ENCODE measurements at regions not wholly inside any gene's neighbourhood (a gene's known extent, or its start where the extent isn't known, plus 50 kb on each side); places are given as distances from the start of the nearest gene placed in this dataset.
"Not testable (repeated sequence)": the region's sequence is repeated elsewhere in the genome, so short reads cannot be mapped to it uniquely, and the experiment has no call there.

DNA sequence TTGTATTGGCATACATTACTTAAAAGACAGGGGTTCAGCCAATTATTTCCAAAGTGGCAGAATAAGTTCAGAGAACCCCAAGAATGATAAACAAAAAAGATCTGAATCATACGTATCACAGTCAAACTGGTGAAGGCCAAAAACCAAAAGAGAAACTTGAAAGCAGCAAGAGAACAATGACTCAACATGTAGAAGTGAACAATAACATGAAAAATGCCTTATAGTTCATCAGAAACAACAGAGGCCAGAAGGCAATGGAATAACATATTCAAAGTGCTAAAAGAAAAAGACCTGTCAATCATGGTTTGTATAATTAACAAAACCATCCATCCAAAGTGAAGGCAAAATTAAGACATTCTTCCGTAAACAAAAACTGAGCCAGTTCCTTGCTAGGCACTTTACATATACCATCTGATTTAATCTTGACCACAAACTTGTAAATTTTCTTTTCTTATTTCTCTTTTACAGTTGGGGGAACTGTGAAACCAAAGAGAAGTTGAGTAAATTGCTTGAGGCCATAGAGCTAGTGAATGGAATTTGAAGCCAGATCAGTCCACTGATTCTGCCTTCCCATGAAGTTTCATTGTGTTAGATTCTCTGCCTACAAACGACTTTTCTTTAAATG is 232.1 kb upstream of the SEL1L start:
- DNase-seq, result no peak

DNA sequence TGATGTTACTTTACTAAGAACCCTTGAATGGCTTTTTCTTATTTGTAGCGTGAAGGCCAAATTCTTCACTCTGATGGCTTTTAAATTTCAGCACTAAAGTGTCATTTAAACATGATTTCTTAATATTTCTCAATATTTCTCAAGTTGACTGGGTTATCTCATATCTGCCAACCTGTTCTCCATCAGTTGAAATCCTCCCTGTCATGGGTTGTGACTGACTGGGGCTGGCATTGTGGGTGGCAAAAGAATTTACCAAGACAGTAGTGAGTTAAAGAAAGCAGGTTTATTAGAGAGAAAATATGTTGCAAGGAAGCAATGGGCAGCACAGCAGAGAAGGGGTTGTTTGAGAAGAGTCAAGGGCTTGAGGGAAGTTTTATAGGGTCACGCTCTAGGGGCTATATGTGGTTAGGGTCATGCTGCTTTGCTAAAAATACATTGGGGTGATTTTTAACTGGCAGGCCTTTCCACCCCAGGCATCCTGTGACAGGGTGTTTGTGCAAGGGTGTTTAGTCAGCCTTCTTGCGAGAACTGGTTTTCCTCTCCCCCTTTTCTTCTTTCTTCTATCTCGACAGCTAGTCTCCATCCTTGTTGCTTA is 232.8 kb upstream of the SEL1L start:
- no peak for DNase-seq

DNA sequence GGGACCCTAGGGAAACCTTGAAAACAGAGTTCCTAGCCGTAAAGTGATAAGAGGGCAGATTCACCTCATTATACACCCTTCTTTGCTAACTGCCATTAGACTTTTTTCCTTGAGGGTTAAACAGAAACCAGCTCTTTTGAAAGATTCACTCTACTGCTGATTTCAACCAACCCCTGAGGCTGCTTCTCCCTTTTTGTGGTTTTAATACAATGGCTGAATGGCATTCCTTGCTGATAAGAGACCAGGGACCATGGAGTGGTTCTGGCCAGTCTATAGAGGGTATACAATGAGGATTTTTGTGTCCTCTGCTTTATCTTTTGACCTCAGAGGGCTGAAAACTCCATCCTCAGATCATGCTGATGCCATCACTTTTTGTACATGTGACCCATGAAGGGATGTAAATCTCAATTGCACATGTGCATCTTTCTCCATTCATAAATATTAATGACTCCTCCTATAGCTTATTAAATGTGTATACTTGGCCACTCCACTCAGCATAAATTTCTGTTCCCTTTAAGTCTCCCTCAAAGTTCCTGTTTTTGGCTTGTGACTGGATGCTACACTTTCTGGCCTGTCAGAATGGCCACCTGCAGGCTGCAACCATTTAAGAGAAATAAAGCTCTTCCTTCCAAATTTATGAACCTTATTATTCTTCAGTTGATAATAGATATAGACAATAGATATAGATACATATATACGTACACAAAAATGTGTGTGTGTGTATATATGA is 233.8 kb upstream of the SEL1L start:
- DNase-seq, result no peak

- DNase-seq, result no peak
Measured at GRCh38 chr14:81771651-81772275, 238.1 kb upstream of the SEL1L start.

DNA sequence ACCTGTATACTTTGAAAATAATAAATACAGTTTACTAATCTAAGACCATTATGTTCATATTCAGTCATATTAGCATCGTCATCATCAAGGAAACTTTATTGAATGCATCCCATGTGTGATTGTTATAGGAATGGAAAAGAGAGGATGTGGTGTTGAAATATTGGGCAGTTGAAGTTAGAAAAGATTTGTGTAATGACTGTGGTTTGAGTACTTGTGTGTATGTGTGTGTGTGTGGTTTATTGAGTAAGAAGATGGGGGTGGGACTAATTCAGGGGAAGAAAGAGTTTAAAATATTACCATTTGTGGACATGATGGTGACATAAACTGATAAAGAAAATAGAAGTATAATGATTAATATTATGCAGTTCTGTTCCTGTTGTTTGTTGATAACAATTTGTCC is 238.7 kb upstream of the SEL1L start:
- DNase-seq, result no peak

DNA sequence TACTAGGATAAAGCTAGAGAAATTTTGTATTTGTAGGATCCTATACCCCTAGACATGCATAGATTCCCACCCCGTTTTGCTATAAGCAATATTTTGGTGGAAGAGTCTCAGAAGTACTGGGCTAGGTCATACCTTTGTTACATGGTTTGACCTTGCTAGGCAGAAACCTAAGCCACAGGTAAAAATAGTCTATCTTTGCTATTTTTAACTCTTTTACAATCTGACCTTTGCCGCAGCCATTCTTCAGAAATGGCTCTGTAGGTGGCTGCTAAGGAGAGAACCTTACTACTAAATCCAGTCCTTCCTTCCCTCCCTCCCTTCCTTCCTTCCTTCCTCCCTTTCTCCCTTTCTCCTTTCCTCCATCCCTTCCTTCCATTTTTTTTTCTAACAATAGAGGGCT is 242.9 kb upstream of the SEL1L start:
- no peak for DNase-seq

DNA sequence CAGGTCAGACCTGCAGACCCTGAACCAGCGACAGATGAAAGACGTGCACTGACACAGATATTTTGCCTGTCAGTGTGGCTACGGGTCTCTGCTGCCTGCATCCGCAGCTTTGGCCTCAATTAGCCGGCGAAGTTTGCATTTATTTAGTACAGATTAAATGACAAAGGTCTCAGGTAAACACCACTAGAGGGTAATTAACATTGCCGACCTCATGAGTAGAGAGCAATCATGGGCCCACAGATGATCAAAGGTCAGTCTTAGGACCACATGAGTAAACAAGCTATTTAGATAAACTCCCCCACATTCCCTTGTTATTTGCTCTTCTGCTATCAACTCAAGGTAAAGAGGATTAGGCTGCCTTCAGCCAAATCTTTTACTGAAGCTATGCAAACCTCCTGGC is 248.1 kb upstream of the SEL1L start:
- DNase-seq, result not testable (repeated sequence)

- no peak for DNase-seq
Measured at GRCh38 chr14:81784084-81784483, 250.4 kb upstream of the SEL1L start.

DNA sequence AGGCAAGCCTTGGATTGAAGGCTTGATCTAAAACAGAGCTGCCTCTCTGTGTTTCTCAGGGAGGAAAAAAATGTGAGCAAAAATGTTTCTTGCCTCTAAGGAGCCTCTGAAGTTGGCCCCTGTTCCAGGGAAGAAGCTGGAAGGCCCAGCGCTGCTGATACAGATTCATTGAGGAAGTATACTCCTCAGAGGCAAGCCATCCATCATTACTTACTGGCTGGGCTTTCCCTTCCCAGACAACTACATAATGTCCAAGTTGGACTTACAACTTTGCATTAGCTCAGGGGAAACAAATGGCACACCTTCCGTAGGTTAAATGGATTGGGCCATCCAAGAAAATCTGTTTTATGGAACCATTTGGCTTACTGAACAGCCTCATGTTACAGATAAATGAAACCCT is 263.7 kb upstream of the SEL1L start:
- DNase-seq, result no peak

DNA sequence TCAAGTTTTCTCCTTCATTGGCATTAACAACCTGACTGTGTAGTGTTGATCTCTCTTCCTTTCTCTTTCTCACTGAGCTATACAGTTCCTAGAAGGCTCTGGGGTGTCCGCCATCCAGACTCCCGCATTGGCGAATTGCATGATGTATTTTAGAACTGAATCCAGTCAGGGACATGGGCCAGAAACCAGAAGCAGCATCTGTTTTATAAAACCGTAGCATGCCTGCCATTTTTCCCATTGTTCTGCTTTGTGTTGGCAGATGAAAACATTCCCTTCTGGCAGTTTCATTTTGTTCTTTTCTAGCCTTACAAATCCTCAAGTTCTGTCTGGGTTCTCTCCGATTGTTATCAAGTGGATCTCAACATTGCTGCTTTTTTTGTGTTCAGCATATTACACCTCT is 268.3 kb upstream of the SEL1L start:
- no peak for DNase-seq

- no peak for DNase-seq
Measured at GRCh38 chr14:81802341-81802740, 268.7 kb upstream of the SEL1L start.

DNA sequence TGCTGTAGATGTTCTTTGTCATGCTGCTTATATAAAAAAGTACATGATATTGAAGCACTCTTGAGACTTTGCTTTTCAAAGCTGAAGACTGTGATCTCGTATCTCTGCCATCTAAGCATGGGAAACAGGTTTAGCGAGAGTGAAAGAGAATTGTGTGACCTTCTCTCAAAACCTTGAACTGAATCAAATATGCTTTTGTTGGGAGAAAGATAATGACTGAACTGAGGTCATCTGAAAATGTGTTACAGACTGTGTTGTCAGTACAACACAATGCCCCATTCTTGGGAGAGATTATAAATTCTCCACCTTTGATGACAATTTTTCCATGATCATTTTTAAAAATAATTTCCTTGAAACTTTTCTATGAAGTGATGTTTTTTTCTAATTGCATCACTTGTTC is 272.1 kb upstream of the SEL1L start:
- DNase-seq, result no peak

DNA sequence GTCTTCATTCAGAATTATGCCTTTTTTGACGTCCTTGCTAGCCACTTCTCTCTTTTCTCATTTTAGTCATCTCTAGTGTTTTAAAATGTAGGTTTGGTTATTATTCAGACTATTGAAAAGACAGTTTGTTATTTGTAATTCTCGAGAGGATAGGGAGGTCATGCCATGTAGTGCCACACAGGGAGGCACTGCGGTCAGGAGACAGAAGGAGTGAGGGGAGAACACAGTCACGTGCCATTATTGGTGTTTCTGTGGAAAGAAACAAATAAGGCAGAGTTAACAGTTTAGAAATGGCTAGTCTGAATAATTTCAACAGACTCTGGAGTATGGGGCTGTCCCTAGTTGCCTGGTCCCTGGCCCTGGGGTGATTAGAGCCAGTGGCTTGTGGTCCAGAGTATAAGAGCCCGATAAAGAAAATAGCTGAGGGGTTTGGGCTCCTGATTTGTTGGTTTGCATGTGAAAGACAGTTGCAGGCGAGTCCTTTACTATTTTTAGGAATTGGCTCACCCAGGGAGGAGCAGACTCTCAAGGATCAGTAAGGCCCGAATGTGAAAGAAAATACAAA is 278.1 kb upstream of the SEL1L start:
- DNase-seq, result no peak

- no peak for DNase-seq
Measured at GRCh38 chr14:81818271-81818670, 284.6 kb upstream of the SEL1L start.

DNA sequence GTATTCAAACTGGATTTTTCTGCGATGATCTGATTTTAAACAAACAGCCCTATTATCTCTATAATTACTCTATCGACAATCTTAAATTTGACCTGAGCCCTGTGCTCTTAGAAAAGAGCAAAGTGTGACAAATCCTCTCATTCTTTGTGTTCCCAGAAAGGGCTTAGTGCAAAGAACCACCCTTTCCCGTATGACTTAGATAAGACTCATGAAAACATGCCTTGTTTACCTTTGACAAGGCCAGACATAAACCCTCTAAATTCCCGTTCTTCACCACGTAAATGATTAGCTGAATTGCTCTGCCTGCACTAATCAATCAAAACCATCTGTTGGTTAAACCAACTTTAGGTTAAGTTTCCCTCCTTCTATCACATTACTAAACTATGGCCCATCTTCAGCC is 285.7 kb upstream of the SEL1L start:
- no peak for DNase-seq

- DNase-seq, result no peak
Measured at GRCh38 chr14:81819910-81820309, 286.3 kb upstream of the SEL1L start.

GRCh38 chr14:81826081-81826480 is 292.4 kb upstream of the SEL1L start:
- DNase-seq, result peak; percentile 32 to 57

GRCh38 chr14:81829447-81829846 is 295.8 kb upstream of the SEL1L start:
- DNase-seq, result no peak

DNA sequence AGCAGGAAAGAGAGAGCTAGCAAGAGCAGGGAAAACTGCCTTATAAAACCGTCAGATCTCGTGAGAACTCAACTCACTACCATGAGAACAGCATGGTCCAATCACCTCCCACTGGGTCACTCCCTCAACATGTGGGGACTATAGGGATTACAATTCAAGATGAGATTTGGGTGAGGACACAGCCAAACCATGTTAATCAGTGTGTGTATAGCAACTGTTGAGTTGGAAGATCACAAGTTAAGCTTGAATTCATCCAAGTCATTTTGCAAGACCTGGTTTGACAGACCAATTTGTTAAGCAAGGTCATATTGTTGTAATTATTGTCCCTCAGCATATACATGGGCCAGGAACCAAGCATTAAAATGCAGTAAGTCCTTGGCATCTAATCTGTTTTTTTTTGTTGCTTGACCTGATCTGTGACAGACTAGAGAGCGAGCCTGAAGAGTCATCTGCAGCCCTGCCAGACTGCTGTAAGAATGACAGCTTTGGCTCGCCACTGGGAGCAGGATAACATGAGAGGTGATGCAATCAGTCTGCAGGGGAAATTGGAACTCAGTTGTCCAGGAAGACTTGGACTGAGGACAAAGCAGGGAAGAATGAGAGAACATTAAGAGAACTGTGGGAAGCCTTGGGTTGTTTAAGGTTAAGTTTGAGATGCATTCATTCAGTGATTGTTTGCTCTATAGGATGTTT is 297.6 kb upstream of the SEL1L start:
- no peak for DNase-seq

DNA sequence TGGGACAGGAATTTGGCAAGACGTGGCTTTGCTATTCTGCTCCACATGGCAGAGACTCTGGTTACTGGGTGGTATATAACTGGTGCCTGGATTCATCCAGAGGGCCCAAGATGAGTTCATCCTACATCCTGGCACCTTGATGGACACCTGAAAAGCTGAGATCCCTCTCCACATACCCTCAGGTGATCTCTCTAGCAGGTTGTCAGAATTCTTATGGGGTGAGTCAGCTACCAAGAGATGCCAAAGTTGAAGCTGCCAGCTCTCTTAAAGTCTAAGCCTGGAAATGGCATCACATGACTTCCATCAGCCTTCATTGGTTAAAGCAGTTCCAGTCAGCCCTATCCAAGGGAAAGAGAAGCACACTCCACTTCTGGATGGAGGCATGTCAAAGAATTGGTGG is 300.7 kb upstream of the SEL1L start:
- no peak for DNase-seq

GRCh38 chr14:81837304-81837703 is 303.7 kb upstream of the SEL1L start:
- no peak for DNase-seq

DNA sequence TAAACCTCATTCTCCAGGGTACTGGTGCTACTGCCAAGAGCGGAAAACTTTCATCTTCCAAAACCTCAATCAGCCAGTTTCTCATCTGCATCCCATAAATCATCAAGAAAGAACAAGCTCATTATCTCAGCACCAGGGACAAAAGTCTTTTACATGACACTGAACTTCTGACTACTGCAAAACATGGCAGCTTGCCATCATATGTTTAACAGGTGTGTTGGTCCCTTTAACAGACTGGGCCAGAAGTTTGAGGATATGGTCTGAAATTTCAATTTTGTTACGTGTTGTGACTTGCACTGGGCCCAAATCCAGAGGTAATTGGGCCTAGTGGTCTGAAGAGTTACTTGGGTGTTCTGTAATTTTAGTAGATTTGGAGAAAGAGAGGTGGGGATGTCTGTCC is 305.4 kb upstream of the SEL1L start:
- no peak for DNase-seq

DNA sequence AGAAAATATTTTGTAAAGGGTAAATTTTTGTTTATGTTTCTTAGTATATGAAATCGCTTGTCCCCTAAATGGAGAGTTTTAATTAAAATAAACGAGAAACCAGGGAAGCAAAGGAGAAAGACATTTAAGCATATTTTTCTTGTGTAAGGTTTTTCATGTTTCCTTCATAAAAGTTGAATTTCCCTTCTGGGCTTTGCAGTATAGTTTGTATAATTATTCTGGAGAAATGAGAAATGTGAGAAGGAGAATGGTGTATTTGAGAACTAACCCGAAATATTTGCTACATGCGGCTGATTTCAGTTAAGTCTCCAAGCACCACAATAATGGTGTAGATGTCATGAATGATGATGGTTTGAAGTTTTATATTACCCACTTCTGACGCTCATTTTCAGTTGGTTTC is 307.7 kb upstream of the SEL1L start:
- no peak for DNase-seq

Data from NCI-H526 (cell line).